WTC11 (cell line): ENCODE measurements at regions not wholly inside any gene's neighbourhood (a gene's known extent, or its start where the extent isn't known, plus 50 kb on each side); places are given as distances from the start of the nearest gene placed in this dataset.

Experiments
- ATF1 ChIP-seq: sonication (generic); formaldehyde crosslinking; IDR thresholded peaks from 2 replicates; pipeline ENCODE4 v1.8.1; 2023; ENCODE audit warnings: mild to moderate bottlenecking, moderate library complexity, missing genetic modification reagents
- CTCF ChIP-seq: fragments of 200-600 bp; IDR thresholded peaks from 2 replicates; pipeline ENCODE4 v1.8.0; 2022; ENCODE audit warnings: antibody characterized with exemption
- FOXP1 ChIP-seq: sonication (generic); formaldehyde crosslinking; IDR thresholded peaks from 2 replicates; pipeline ENCODE4 v1.8.0; 2022; ENCODE audit warnings: missing genetic modification reagents, mild to moderate bottlenecking, moderate library complexity, borderline replicate concordance
- JUN ChIP-seq: sonication (generic); formaldehyde crosslinking; IDR thresholded peaks from 2 replicates; pipeline ENCODE4 v1.8.0; 2023; ENCODE audit warnings: mild to moderate bottlenecking, missing genetic modification reagents
- NFYB ChIP-seq: sonication (generic); formaldehyde crosslinking; conservative IDR thresholded peaks from 2 replicates; pipeline ENCODE4 v1.8.0; 2022; ENCODE audit warnings: low read depth, missing genetic modification reagents
- SMAD3 ChIP-seq: sonication (generic); formaldehyde crosslinking; IDR thresholded peaks from 2 replicates; pipeline ENCODE4 v1.8.0; 2022; ENCODE audit warnings: missing genetic modification reagents, mild to moderate bottlenecking, borderline replicate concordance
- TEAD4 ChIP-seq: sonication (generic); formaldehyde crosslinking; IDR thresholded peaks from 2 replicates; pipeline ENCODE4 v1.8.0; 2022; ENCODE audit warnings: mild to moderate bottlenecking, missing genetic modification reagents
- ZNF138 ChIP-seq: sonication (generic); formaldehyde crosslinking; conservative IDR thresholded peaks from 2 replicates; pipeline ENCODE4 v1.8.1; 2022; ENCODE audit warnings: mild to moderate bottlenecking, moderate library complexity, missing genetic modification reagents
- ZNF396 ChIP-seq: fragments of 250-450 bp; sonication (Bioruptor Pico); IDR thresholded peaks from 2 replicates; pipeline ENCODE4 v1.8.0; 2021; ENCODE audit warnings: mild to moderate bottlenecking, moderate library complexity, borderline replicate concordance
- TF ChIP-seq, protein P1 (sequence below): sonication (generic); formaldehyde crosslinking; IDR thresholded peaks from 2 replicates; pipeline ENCODE4 v1.8.0; 2022; ENCODE audit warnings: mild to moderate bottlenecking, missing genetic modification reagents

DNA sequence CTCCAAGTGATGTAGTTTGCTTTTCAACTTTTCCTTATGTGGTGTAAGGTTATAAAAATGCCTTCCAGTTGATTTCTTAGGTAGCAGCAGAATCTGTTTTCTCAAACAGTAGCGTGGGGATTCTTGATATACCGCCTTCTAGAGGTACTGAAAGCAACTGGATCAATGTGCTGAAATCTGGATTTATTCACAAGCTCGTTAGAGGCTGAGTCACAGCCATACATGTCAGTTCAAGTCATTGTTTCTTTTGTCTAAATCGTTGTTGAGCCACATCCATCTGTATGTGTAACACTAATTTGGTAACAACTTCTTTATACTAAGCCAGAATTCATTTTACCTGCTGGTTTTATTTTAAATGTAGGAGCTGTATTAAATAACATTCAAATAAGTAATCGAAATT is 200.0 kb upstream of the MAD2L1 start:
- TF ChIP-seq CTCF: no peak
- TF ChIP-seq ZNF396 (CRISPR knock-in tag): no peak
- TF ChIP-seq, protein P1, sequence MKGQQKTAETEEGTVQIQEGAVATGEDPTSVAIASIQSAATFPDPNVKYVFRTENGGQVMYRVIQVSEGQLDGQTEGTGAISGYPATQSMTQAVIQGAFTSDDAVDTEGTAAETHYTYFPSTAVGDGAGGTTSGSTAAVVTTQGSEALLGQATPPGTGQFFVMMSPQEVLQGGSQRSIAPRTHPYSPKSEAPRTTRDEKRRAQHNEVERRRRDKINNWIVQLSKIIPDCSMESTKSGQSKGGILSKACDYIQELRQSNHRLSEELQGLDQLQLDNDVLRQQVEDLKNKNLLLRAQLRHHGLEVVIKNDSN (CRISPR knock-in tag): no peak
- no peak for TF ChIP-seq ZNF138 (CRISPR knock-in tag)
- TF ChIP-seq NFYB (CRISPR knock-in tag): no peak
- no peak for TF ChIP-seq SMAD3
- no peak for TF ChIP-seq JUN
- no peak for TF ChIP-seq ATF1 (CRISPR knock-in tag)
- no peak for TF ChIP-seq TEAD4
- no peak for TF ChIP-seq FOXP1 (CRISPR knock-in tag)
